UCSD-AML1 (cell line): ENCODE measurements at regions not wholly inside any gene's neighbourhood (a gene's known extent, or its start where the extent isn't known, plus 50 kb on each side); places are given as distances from the start of the nearest gene placed in this dataset.
"Not testable (repeated sequence)": the region's sequence is repeated elsewhere in the genome, so short reads cannot be mapped to it uniquely, and the experiment has no call there.

ENCODE experiments used
- DNase-seq: peaks from one replicate; lab custom pipeline; 2025; ENCODE audit not compliant: unreplicated experiment; lab: John Stamatoyannopoulos, UW

DNA sequence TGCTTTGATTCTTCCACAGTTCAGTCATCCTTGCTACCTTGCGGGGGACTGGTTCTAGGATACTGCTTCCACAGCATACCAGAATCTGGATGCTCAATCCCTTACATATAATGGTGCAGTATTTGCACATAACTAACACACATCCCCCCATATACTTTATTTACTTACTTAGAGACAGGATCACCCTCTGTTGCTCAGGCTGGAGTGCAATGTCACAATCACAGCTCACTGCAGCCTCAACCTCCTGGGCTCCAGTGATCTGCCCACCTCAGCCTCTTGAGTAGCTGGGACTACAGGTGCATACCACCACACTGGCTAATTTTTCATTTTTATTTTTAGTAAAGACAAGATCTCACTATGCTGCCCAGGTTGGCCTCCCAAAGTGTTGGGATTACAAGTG lies 112.2 kb downstream of the GOSR1 start:
- DNase-seq = no peak

DNA sequence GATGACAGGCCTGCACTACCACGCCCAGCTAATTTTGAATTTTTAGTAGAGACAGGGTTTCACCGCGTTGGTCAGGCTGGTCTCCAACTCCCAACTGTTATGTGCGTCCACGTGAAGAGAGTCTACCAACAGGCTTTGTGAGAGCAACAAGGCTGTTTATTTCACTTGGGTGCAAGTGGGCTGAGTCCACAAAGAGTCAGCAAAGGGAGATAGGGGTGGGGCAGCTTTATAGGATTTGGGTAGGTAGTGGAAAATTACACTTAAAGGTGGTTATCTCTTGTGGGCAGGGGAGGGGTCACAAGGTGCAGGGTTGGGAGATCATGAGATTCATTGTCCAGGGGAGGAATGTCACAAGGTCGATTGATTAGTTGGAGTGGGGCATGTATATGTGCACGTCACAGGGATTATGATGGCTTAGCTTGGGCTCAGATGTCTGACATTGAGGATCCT lies 111.6 kb downstream of the GOSR1 start:
- no peak for DNase-seq

DNA sequence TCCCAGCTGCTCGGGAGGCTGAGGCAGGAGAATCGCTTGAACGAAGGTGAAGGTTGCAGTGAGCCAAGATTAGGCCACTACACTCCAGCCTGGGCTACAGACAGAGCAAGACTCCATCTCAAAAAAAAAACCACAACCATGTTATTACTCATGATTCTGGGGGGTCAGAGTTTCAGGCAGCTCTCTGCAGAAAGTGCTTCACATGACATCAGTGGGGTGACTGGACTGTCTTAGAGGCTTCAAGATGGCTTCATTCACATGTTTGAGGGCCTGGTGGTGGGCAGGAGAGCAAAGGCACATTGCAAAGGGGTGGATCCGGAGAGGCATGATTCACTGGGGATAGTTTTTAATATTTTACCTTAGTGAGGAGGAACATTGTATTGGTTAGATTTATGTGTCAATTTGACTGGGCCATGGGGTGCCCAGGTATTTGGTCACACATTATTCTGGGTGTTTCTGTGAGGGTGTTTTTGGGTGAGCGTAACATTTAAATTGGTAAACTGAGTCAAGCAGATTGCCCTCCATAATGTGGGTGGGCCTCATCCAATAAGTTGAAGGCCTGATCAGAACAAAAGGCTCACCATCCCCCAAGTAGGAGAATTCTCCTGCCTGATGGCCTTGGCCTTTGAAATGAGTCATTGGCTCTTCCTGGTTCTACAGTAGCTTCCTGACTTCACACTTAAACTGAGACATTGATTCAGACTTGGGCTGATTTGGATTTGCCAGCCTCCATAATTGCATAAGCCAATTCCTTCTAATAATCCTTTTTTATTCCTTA lies 109.8 kb downstream of the GOSR1 start:
- no peak for DNase-seq

DNA sequence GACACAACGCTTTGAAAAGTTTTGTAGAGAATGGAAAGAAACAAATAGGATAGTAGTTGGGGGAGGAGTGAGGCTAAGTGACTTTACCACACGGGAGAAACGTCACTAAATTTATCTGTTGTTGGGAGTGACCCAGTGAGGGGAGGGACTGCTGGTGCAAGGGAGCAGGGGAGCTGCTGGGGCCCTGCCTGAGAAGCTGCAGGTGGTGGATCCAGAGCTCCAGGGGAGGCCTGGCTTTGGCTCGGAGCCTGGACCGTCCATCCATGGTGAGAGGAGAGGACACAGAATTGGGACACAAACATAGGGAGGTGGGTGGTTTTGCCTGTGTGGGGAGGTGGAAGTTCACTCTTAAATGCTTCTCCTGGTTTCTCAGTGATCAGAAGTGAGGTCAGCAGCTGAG lies 107.6 kb downstream of the GOSR1 start:
- no peak for DNase-seq

DNA sequence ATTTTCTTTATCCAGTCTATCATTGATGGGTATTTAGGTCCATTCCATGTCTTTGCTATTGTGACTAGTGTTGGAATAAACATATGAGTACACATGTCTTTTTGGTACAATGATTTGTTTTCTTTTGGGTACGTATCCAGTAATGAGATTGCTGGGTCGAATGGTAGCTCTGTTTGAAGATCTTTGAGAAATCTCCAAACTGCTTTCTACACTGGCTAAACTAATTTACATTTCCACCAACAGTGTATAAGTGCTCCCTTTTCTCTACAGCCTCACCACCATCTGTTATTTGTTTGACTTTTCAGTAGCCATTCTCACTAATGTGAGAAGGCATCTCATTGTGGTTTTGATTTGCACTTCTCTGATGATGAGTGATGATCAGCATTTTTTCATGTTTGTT lies 103.7 kb downstream of the GOSR1 start:
- no peak for DNase-seq

DNA sequence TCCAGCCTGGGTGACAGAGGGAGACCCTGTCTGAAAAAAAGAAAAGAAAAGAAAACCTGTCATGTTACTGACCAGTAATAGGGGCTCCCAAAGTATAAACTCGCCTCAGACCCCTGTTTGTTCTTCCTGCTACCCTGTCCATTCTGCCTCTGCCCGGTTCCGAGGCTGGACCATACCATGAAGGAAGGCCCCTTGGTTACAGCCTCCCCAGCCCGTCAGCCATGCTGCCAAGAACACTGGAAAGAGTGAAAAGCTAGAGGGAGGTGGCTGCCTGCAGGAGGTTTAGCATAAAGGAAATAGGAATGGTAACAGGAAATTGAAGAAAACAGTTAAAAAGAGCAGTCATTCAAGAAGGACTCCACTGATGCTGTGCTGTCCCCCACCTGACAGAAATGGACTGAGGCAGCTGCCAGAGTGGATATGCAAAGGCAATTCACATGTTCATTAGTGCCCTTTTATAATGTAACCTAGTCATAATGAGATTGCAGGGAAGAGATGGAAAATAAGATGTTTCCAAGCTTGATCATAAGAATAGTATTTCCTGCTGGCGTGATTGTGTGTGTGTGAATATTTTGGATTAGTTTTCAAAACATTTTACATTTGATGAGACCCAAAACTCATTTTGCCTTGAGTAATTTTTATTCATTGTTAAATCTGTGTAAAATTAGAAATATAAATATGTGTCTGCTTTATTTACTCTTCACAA lies 102.6 kb downstream of the GOSR1 start:
- DNase-seq = no peak

DNA sequence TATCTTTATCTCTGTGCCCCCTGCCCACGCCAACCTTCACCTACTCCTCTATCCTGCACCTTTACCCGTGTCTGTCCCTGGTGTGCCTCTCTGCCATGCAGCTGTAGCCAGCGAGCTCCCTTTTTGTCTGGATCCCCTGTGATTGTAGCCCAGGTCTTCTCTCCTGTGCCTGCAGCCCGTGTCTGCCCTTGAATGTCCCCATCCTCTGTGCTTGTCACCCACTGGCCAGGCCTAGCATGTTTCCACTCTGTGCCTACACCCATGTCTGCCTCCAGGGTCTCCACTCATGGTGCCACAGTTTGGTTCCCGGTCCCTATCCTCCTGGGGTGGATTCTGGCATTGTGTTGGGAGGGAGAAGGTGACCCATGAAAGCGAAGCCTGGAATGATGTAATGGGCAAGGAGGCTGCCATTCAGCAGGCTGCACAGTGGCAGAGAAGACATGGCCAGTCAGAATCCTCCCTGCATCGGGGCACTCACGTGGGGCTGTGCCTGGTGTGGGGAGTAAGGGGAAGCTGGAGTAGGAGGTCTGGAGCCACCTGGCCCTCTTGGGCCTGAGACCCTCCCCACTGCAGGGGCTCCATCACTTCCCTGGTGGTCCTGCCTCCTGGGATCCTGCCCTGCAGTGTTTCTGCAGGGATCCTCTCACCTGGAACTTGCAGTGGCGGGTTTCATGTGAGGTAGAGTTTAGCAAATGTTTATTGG lies 101.0 kb downstream of the GOSR1 start:
- DNase-seq = not testable (repeated sequence)
